Neural cell (in vitro differentiated cells): ENCODE measurements at regions not wholly inside any gene's neighbourhood (a gene's known extent, or its start where the extent isn't known, plus 50 kb on each side); places are given as distances from the start of the nearest gene placed in this dataset.

ENCODE experiments used
- H2AFZ ChIP-seq: fragments of 200-600, 300-800 bp; sonication (generic), shearing (Covaris generic); 2 replicates; pipeline ENCODE4 v1.6.0; 2014; ENCODE audit warnings: low read depth, mild to moderate bottlenecking, antibody characterized with exemption, low read length, moderate library complexity
- H3F3A ChIP-seq: fragments of 200-600 bp; shearing (Covaris generic); 2 replicates; pipeline ENCODE4 v1.6.1; 2016; ENCODE audit warnings: mild to moderate bottlenecking, moderate library complexity, mixed read lengths, antibody characterized with exemption, low read length; ENCODE audit not compliant: insufficient read depth, poor library complexity, severe bottlenecking
- H3K27ac ChIP-seq: fragments of 200-600, 300-800 bp; sonication (generic), shearing (Covaris generic); 2 replicates; pipeline ENCODE4 v1.5.1; 2014; ENCODE audit warnings: mild to moderate bottlenecking, low read length, moderate library complexity
- H3K27me3 ChIP-seq: fragments of 300-800, 200-600 bp; sonication (generic), shearing (Covaris generic); 2 replicates; pipeline ENCODE4 v1.6.0; 2014; ENCODE audit warnings: mild to moderate bottlenecking, low read depth, low read length, moderate library complexity; ENCODE audit not compliant: insufficient read depth
- H3K36me3 ChIP-seq: fragments of 300-800, 200-600 bp; sonication (generic), shearing (Covaris generic); 2 replicates; pipeline ENCODE4 v1.5.1; 2014; ENCODE audit warnings: mild to moderate bottlenecking, antibody characterized with exemption, low read length, moderate library complexity; ENCODE audit not compliant: insufficient read depth
- H3K4me2 ChIP-seq: fragments of 300-800, 200-600 bp; sonication (generic), shearing (Covaris generic); 2 replicates; pipeline ENCODE4 v1.6.0; 2014; ENCODE audit warnings: mild to moderate bottlenecking, low read length
- H3K4me3 ChIP-seq: fragments of 300-800, 200-600 bp; sonication (generic), shearing (Covaris generic); 2 replicates; pipeline ENCODE4 v1.5.1; 2014; ENCODE audit warnings: mild to moderate bottlenecking, low read length, moderate library complexity
- H3K79me2 ChIP-seq: fragments of 200-600 bp; shearing (Covaris generic); replicated peaks from 2 replicates; pipeline ENCODE4 v1.6.0; 2014; ENCODE audit warnings: mild to moderate bottlenecking, low read length, moderate library complexity; ENCODE audit not compliant: insufficient read depth
- H3K9ac ChIP-seq: fragments of 300-800, 200-600 bp; sonication (generic), shearing (Covaris generic); 2 replicates; pipeline ENCODE4 v1.6.1; 2016; ENCODE audit warnings: mild to moderate bottlenecking, low read length, mixed read lengths
- H3K9me2 ChIP-seq: fragments of 200-600 bp; shearing (Covaris generic); 2 replicates; pipeline ENCODE4 v1.6.1; 2016; ENCODE audit warnings: mild to moderate bottlenecking, low read length, mixed read lengths; ENCODE audit not compliant: insufficient read depth
- H3K9me3 ChIP-seq: fragments of 200-600, 300-800 bp; sonication (generic), shearing (Covaris generic); 2 replicates; pipeline ENCODE4 v1.6.1; 2016; ENCODE audit warnings: mild to moderate bottlenecking, mixed run types, low read length, moderate library complexity, mixed read lengths
- H4K20me1 ChIP-seq: fragments of 200-600 bp; shearing (Covaris generic); 2 replicates; pipeline ENCODE4 v1.6.1; 2016; ENCODE audit warnings: mild to moderate bottlenecking, mixed run types; ENCODE audit not compliant: insufficient read depth
- CTCF ChIP-seq: fragments of 450-650 bp; IDR thresholded peaks from 2 replicates; pipeline ENCODE4 v1.5.1; 2014; ENCODE audit warnings: antibody characterized with exemption, mild to moderate bottlenecking, moderate library complexity; ENCODE audit not compliant: poor library complexity, severe bottlenecking
- EP300 ChIP-seq: fragments of 450-650 bp; conservative IDR thresholded peaks from 2 replicates; pipeline ENCODE4 v1.6.1; 2014; ENCODE audit warnings: antibody characterized with exemption, mild to moderate bottlenecking, moderate library complexity; ENCODE audit not compliant: poor library complexity, severe bottlenecking
- EZH2 ChIP-seq: fragments of 200-600, 300-800 bp; shearing (Covaris generic), sonication (generic); IDR thresholded peaks from 2 replicates; pipeline ENCODE4 v1.6.1; 2014; ENCODE audit warnings: antibody characterized with exemption, low read length, borderline replicate concordance, mild to moderate bottlenecking; ENCODE audit not compliant: insufficient read depth, poor library complexity, severe bottlenecking
- MXI1 ChIP-seq: fragments of 450-650 bp; conservative IDR thresholded peaks from 2 replicates; pipeline ENCODE4 v1.6.1; 2014; ENCODE audit warnings: antibody characterized with exemption, mild to moderate bottlenecking; ENCODE audit not compliant: poor library complexity, severe bottlenecking
- POLR2AphosphoS5 ChIP-seq: IDR thresholded peaks from 2 replicates; pipeline ENCODE4 v1.6.1; 2012
- RAD21 ChIP-seq: fragments of 450-650 bp; conservative IDR thresholded peaks from 2 replicates; pipeline ENCODE4 v1.6.1; 2014; ENCODE audit warnings: antibody characterized with exemption, mild to moderate bottlenecking, moderate library complexity
- REST ChIP-seq: IDR thresholded peaks from 2 replicates; pipeline ENCODE4 v1.6.1; 2012; ENCODE audit warnings: borderline replicate concordance
- SMC3 ChIP-seq: fragments of 450-650 bp; conservative IDR thresholded peaks from 2 replicates; pipeline ENCODE4 v1.6.1; 2014; ENCODE audit warnings: antibody characterized with exemption, mild to moderate bottlenecking, moderate library complexity; ENCODE audit not compliant: poor library complexity
- TAF1 ChIP-seq: IDR thresholded peaks from 2 replicates; pipeline ENCODE4 v1.6.1; 2012; ENCODE audit warnings: low read depth

DNA sequence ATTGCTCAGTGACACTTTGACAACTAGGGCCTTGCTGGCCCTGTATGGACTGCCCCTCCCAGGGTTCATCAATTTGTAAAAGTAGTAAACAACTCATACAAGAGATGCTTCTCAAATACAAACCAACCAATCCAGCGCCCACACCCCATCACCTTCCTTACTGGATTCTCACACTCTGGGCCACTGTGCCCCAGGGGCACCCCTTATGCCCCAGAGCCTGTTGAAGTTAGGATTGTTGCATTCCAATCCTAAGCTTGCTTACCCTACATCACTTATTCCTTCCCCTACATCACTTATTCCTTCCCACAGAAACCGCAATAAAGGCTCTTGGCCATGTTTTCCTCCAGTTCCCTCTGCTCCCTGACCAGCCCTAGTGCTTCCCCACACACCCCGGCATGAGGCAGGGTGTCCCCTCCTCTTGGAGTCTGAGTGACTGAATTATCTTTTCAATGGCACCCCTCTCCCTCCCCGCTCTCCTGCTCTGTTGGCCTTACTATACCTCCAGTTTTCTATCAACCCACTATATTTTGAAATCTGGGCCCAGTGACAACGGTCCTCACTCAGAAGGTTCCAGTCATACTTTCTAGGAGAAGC, 182.4 kb upstream of the S1PR3 start:
- Histone ChIP-seq H3K4me2 (no peak overlapping the region), H3K79me2 (no peaks in the 10 kb centered on the region), H3K9me3 (no peaks in the 10 kb centered on the region), H3K27me3 (no peaks in the 10 kb centered on the region), H3K27ac (no peak overlapping the region), H4K20me1 (no peaks in the 10 kb centered on the region), H3K9ac (no peak overlapping the region), H3F3A (no peaks in the 10 kb centered on the region), H3K9me2 (no peaks in the 10 kb centered on the region), H2AFZ (no peak overlapping the region), H3K36me3 (no peaks in the 10 kb centered on the region), H3K4me3 (no peak overlapping the region)
- no peak for TF ChIP-seq CTCF
- TF ChIP-seq POLR2AphosphoS5 = no peak
- no peak for TF ChIP-seq SMC3
- TF ChIP-seq REST = no peak
- TF ChIP-seq MXI1 = no peak
- no peak for TF ChIP-seq RAD21
- no peak for TF ChIP-seq EZH2
- no peak for TF ChIP-seq EP300
- TF ChIP-seq TAF1 = no peak

- TF ChIP-seq SMC3 = no peak
- no peak for TF ChIP-seq POLR2AphosphoS5
- no peak for TF ChIP-seq MXI1
- no peak for TF ChIP-seq EZH2
- no peak for TF ChIP-seq EP300
- no peak for TF ChIP-seq TAF1
- no peak for TF ChIP-seq RAD21
- TF ChIP-seq CTCF = no peak
- TF ChIP-seq REST = no peak
- Histone ChIP-seq H3K4me3 (no peak overlapping the region), H2AFZ (no peak overlapping the region), H3K36me3 (no peaks in the 10 kb centered on the region), H3K27ac (no peak overlapping the region), H4K20me1 (no peaks in the 10 kb centered on the region), H3K9ac (no peak overlapping the region), H3K9me3 (no peaks in the 10 kb centered on the region), H3K79me2 (no peaks in the 10 kb centered on the region), H3K27me3 (no peaks in the 10 kb centered on the region), H3F3A (no peaks in the 10 kb centered on the region), H3K4me2 (no peak overlapping the region), H3K9me2 (no peaks in the 10 kb centered on the region)
Measured at GRCh38 chr9:88809355-88810161, 181.7 kb upstream of the S1PR3 start.
